Osteoblast (primary cell): ENCODE measurements at regions not wholly inside any gene's neighbourhood (a gene's known extent, or its start where the extent isn't known, plus 50 kb on each side); places are given as distances from the start of the nearest gene placed in this dataset.

Experiments
- DNase-seq: peaks from one replicate; pipeline ENCODE4 v3.0.0; 2011; ENCODE audit warnings: low spot score, mixed read lengths; ENCODE audit not compliant: insufficient read length; ENCODE audit errors: missing footprints
- H2AFZ ChIP-seq: 2 replicates; pipeline ENCODE4 v1.6.0; 2011; ENCODE audit warnings: mild to moderate bottlenecking, low read length
- H3K27ac ChIP-seq: 2 replicates; pipeline ENCODE4 v1.5.1; 2011; ENCODE audit warnings: mild to moderate bottlenecking, low read depth, low read length, moderate library complexity
- H3K27me3 ChIP-seq: 2 replicates; pipeline ENCODE4 v1.6.0; 2012; ENCODE audit warnings: mild to moderate bottlenecking, control low read depth, inconsistent platforms, low read length, moderate library complexity; ENCODE audit not compliant: insufficient read depth
- H3K36me3 ChIP-seq: 2 replicates; pipeline ENCODE4 v1.5.1; 2011; ENCODE audit warnings: mild to moderate bottlenecking, low read length, control low read depth, moderate library complexity; ENCODE audit not compliant: insufficient read depth
- H3K4me1 ChIP-seq: 2 replicates; pipeline ENCODE4 v1.5.1; 2011; ENCODE audit warnings: mild to moderate bottlenecking, low read length, control low read depth, moderate library complexity; ENCODE audit not compliant: insufficient read depth
- H3K4me2 ChIP-seq: 2 replicates; pipeline ENCODE4 v1.6.0; 2011; ENCODE audit warnings: mild to moderate bottlenecking, low read length; ENCODE audit not compliant: insufficient read depth
- H3K4me3 ChIP-seq: fragments of 200-600 bp; sonication (generic); 3 replicates; pipeline ENCODE4 v1.5.1; 2012; ENCODE audit warnings: mild to moderate bottlenecking, low read length, inconsistent platforms; ENCODE audit not compliant: insufficient read depth
- H3K79me2 ChIP-seq: 2 replicates; pipeline ENCODE4 v1.6.0; 2012; ENCODE audit warnings: mild to moderate bottlenecking, low read length, control low read depth, inconsistent platforms; ENCODE audit not compliant: insufficient read depth
- H3K9me3 ChIP-seq: 2 replicates; pipeline ENCODE4 v1.5.1; 2011; ENCODE audit warnings: low read depth, low read length, control low read depth
- H4K20me1 ChIP-seq: 2 replicates; pipeline ENCODE4 v1.6.0; 2012; ENCODE audit warnings: mild to moderate bottlenecking, low read length, control low read depth; ENCODE audit not compliant: insufficient read depth
- CTCF ChIP-seq: IDR thresholded peaks from 2 replicates; pipeline ENCODE4 v1.5.1; 2011; ENCODE audit warnings: mild to moderate bottlenecking, low read depth, low read length, moderate library complexity; ENCODE audit errors: extremely low read depth

DNA sequence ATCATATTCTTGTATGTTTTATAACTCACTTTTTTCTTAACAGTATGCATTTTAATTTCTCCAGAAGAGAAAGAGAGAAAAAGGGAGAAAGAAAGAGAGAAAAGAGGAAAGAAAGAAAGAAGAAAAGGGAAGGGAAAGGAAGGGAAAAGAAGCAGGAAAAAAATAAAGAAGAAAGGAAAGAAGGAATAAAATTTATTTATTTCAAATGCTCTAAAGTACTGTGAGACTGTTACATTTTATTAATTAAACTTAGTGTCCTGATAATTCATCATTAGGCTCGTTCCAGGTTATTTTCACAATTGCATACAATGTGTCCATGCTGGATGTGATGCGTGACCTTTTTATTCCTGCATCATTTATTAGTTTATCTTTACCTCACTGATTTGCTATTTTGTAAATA lies 1023.4 kb upstream of the KLHL29 start:
- no peak overlapping the region for H3K4me3 ChIP-seq
- no peaks in the 10 kb centered on the region for H3K27me3 ChIP-seq
- no peaks in the 10 kb centered on the region for H4K20me1 ChIP-seq
- no peak for TF ChIP-seq CTCF
- H3K27ac ChIP-seq = no peak overlapping the region
- no peaks in the 10 kb centered on the region for H3K4me1 ChIP-seq
- H3K4me2 ChIP-seq = no peak overlapping the region
- H2AFZ ChIP-seq = no peak overlapping the region
- no peaks in the 10 kb centered on the region for H3K36me3 ChIP-seq
- H3K9me3 ChIP-seq = no peaks in the 10 kb centered on the region
- DNase-seq = no peak
- no peaks in the 10 kb centered on the region for H3K79me2 ChIP-seq

DNA sequence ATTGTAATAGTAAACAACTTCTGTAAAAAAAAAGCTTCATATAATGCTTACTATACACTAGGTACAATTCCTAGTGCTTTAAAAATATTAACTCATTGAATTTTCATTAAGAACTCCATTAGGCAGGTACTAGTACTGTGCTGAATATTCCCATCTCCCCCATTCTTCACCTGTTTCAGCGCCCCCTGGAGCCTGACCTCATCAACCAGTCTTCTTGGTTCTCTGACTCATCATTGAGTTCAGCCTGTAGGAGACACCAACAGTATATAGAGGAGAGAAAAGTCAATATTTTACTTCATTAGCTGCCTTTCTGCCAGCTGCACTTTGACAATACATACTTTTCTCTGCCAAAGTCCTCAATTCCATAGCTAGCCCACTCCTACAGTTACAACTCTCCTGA lies 1009.9 kb upstream of the KLHL29 start:
- no peaks in the 10 kb centered on the region for H3K9me3 ChIP-seq
- DNase-seq = no peak

GRCh38 chr2:22377268-22377667 lies 1007.7 kb upstream of the KLHL29 start:
- H3K27ac ChIP-seq = no peak overlapping the region
- H3K4me1 ChIP-seq = no peaks in the 10 kb centered on the region
- no peaks in the 10 kb centered on the region for H3K79me2 ChIP-seq
- no peak overlapping the region for H3K4me2 ChIP-seq
- no peak overlapping the region for H3K4me3 ChIP-seq
- no peaks in the 10 kb centered on the region for H3K27me3 ChIP-seq
- no peak for DNase-seq
- H2AFZ ChIP-seq = no peak overlapping the region
- no peaks in the 10 kb centered on the region for H4K20me1 ChIP-seq
- TF ChIP-seq CTCF = no peak
- H3K36me3 ChIP-seq = no peaks in the 10 kb centered on the region
- H3K9me3 ChIP-seq = no peaks in the 10 kb centered on the region

More for the DNA sequence above, 1009.9 kb upstream of the KLHL29 start:
- H3K27ac ChIP-seq = no peak overlapping the region
- H3K4me1 ChIP-seq = no peaks in the 10 kb centered on the region
- H3K27me3 ChIP-seq = no peaks in the 10 kb centered on the region
- TF ChIP-seq CTCF = no peak
- no peaks in the 10 kb centered on the region for H4K20me1 ChIP-seq
- no peak overlapping the region for H3K4me3 ChIP-seq
- H3K36me3 ChIP-seq = no peaks in the 10 kb centered on the region
- H3K4me2 ChIP-seq = no peak overlapping the region
- no peak overlapping the region for H2AFZ ChIP-seq
- H3K79me2 ChIP-seq = no peaks in the 10 kb centered on the region

- no peak for TF ChIP-seq CTCF
- DNase-seq = no peak
- H3K4me1 ChIP-seq = no peaks in the 10 kb centered on the region
Measured at GRCh38 chr2:22382479-22383169, 1002.4 kb upstream of the KLHL29 start.

More at GRCh38 chr2:22382479-22383169, 1002.4 kb upstream of the KLHL29 start:
- Histone ChIP-seq H3K27me3 (no peaks in the 10 kb centered on the region), H3K4me3 (no peak overlapping the region), H3K27ac (no peak overlapping the region), H4K20me1 (no peaks in the 10 kb centered on the region), H2AFZ (no peak overlapping the region), H3K79me2 (no peaks in the 10 kb centered on the region), H3K4me2 (no peak overlapping the region), H3K36me3 (no peaks in the 10 kb centered on the region), H3K9me3 (no peaks in the 10 kb centered on the region)
